Neural progenitor cell (in vitro differentiated cells): ENCODE measurements at regions not wholly inside any gene's neighbourhood (a gene's known extent, or its start where the extent isn't known, plus 50 kb on each side); places are given as distances from the start of the nearest gene placed in this dataset.
"Not testable (repeated sequence)": the region's sequence is repeated elsewhere in the genome, so short reads cannot be mapped to it uniquely, and the experiment has no call there.

Experiments
- CTCF ChIP-seq: fragments of 200-600 bp; sonication (generic); IDR thresholded peaks from 2 replicates; pipeline ENCODE4 v1.5.1; 2017; ENCODE audit warnings: antibody characterized with exemption, mild to moderate bottlenecking
- EZH2 ChIP-seq: fragments of 200-600 bp; sonication (generic); IDR thresholded peaks from 2 replicates; pipeline ENCODE4 v1.6.1; 2017; ENCODE audit warnings: antibody characterized with exemption, mild to moderate bottlenecking, moderate library complexity
- EZH2phosphoT487 ChIP-seq: fragments of 200-600 bp; sonication (generic); IDR thresholded peaks from 2 replicates; pipeline ENCODE4 v1.6.1; 2017; ENCODE audit warnings: antibody characterized with exemption

GRCh38 chr9:63704456-63704855, 1580.6 kb downstream of the FOXD4L5 start:
- TF ChIP-seq CTCF, EZH2, EZH2phosphoT487: not testable (repeated sequence)
